ENCODE measurements at regions not wholly inside any gene's neighbourhood (a gene's known extent, or its start where the extent isn't known, plus 50 kb on each side); places are given as distances from the start of the nearest gene placed in this dataset.

DNA sequence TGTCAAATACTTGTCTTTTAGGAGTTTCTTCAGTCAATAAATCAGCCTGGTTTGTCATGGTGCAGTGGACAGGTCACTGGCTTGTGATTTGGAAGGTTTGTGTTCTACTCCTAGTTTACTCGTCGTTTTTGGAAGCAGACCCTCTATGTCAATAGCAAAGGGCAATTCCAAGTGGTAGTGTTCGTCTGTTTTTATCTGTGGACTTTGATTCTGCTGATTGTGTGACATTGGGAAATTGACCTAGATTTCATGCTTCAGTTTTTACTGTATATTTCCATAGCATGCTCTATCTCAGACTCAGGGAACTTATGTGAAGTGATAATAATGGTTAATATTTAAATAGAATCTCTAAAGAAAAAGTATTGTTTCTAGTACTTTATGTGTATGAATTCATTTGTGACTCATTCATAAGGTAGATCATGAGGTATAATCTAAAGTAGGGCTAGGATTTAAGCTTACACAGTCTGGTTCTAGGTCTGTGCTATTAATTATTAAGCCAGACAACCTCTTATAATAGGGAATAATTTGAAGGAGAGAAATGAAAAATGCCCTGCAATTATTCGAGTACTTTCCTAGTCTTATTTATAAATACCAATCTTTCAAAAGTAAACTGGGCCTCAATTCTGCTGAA lies 198.1 kb downstream of the REEP3 start:
- TF ChIP-seq POLR2AphosphoS5 (IDR thresholded peaks at IDR 0.05) = no peak
- TF ChIP-seq, protein P1, sequence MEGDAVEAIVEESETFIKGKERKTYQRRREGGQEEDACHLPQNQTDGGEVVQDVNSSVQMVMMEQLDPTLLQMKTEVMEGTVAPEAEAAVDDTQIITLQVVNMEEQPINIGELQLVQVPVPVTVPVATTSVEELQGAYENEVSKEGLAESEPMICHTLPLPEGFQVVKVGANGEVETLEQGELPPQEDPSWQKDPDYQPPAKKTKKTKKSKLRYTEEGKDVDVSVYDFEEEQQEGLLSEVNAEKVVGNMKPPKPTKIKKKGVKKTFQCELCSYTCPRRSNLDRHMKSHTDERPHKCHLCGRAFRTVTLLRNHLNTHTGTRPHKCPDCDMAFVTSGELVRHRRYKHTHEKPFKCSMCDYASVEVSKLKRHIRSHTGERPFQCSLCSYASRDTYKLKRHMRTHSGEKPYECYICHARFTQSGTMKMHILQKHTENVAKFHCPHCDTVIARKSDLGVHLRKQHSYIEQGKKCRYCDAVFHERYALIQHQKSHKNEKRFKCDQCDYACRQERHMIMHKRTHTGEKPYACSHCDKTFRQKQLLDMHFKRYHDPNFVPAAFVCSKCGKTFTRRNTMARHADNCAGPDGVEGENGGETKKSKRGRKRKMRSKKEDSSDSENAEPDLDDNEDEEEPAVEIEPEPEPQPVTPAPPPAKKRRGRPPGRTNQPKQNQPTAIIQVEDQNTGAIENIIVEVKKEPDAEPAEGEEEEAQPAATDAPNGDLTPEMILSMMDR (IDR thresholded peaks at IDR 0.05) = no peak
- TF ChIP-seq EP300 (IDR thresholded peaks at IDR 0.05) = no peak
- TF ChIP-seq POLR2A (IDR thresholded peaks at IDR 0.05) = no peak
